Tibial nerve (tissue), 4 donors: ENCODE measurements at regions not wholly inside any gene's neighbourhood (a gene's known extent, or its start where the extent isn't known, plus 50 kb on each side); places are given as distances from the start of the nearest gene placed in this dataset.

Source experiments
- EP300 ChIP-seq, 2 donors: sonication (generic); formaldehyde crosslinking; IDR thresholded peaks; one replicate each; pipeline ENCODE4 v1.6.1; 2017; ENCODE audit warnings: antibody characterized with exemption in 2 of 2, mild to moderate bottlenecking in 1 of 2
- POLR2A ChIP-seq, 2 donors: fragments of 450-650 bp; IDR thresholded peaks; one replicate each; pipeline ENCODE4 v1.6.1; 2017; ENCODE audit warnings: antibody characterized with exemption in 2 of 2, mild to moderate bottlenecking in 2 of 2, moderate library complexity in 2 of 2
- TF ChIP-seq, protein P1 (sequence below), 5 experiments: fragments of 200-600 bp in 3 of 5; fragments of 450-650 bp in 2 of 5; sonication (generic) in 3 of 5; IDR thresholded peaks; one replicate each; pipeline ENCODE4 v1.5.1; 2016 to 2019; ENCODE audit warnings: antibody characterized with exemption in 5 of 5, mild to moderate bottlenecking in 3 of 5, moderate library complexity in 2 of 5

DNA sequence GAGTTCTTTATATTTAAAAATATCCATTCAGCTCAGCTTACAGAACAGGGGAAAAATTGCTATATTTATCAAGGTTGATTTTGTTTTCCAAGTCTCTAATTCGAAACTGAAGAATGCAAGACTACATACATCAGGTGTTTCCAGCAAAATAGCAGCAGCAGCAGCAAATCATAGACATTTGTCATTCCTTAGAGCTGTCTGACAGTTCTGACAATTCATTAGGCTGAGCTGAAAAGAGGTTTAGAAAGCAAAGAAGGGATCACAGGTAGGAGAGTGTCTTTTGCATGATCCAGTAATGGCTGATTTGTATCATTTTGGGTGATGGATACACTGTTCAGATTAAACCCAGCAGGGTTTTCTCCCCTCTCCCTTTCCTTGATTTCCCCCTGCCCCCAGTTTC, 545.7 kb downstream of the MCTP2 start:
- TF ChIP-seq, protein P1, sequence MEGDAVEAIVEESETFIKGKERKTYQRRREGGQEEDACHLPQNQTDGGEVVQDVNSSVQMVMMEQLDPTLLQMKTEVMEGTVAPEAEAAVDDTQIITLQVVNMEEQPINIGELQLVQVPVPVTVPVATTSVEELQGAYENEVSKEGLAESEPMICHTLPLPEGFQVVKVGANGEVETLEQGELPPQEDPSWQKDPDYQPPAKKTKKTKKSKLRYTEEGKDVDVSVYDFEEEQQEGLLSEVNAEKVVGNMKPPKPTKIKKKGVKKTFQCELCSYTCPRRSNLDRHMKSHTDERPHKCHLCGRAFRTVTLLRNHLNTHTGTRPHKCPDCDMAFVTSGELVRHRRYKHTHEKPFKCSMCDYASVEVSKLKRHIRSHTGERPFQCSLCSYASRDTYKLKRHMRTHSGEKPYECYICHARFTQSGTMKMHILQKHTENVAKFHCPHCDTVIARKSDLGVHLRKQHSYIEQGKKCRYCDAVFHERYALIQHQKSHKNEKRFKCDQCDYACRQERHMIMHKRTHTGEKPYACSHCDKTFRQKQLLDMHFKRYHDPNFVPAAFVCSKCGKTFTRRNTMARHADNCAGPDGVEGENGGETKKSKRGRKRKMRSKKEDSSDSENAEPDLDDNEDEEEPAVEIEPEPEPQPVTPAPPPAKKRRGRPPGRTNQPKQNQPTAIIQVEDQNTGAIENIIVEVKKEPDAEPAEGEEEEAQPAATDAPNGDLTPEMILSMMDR (IDR thresholded peaks at IDR 0.05): no peak
- TF ChIP-seq POLR2A (IDR thresholded peaks at IDR 0.05) (no peak), EP300 (IDR thresholded peaks at IDR 0.05) (no peak)
